22Rv1 (cell line): ENCODE measurements at regions not wholly inside any gene's neighbourhood (a gene's known extent, or its start where the extent isn't known, plus 50 kb on each side); places are given as distances from the start of the nearest gene placed in this dataset.

Source experiments
- ZFX ChIP-seq: fragments of 450-650 bp; IDR thresholded peaks from 2 replicates; pipeline ENCODE4 v1.6.1; 2017; ENCODE audit warnings: antibody characterized with exemption, borderline replicate concordance
- TF ChIP-seq, protein P1 (sequence below): fragments of 450-650 bp; IDR thresholded peaks from 2 replicates; pipeline ENCODE4 v1.5.1; 2017; ENCODE audit warnings: mild to moderate bottlenecking

- TF ChIP-seq, protein P1, sequence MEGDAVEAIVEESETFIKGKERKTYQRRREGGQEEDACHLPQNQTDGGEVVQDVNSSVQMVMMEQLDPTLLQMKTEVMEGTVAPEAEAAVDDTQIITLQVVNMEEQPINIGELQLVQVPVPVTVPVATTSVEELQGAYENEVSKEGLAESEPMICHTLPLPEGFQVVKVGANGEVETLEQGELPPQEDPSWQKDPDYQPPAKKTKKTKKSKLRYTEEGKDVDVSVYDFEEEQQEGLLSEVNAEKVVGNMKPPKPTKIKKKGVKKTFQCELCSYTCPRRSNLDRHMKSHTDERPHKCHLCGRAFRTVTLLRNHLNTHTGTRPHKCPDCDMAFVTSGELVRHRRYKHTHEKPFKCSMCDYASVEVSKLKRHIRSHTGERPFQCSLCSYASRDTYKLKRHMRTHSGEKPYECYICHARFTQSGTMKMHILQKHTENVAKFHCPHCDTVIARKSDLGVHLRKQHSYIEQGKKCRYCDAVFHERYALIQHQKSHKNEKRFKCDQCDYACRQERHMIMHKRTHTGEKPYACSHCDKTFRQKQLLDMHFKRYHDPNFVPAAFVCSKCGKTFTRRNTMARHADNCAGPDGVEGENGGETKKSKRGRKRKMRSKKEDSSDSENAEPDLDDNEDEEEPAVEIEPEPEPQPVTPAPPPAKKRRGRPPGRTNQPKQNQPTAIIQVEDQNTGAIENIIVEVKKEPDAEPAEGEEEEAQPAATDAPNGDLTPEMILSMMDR, result no peak
- no peak for TF ChIP-seq ZFX
Measured at GRCh38 chr13:69641773-69642172, 465.9 kb upstream of the ATXN8OS start.
